Endometrium (tissue), 2 donors: ENCODE measurements at regions not wholly inside any gene's neighbourhood (a gene's known extent, or its start where the extent isn't known, plus 50 kb on each side); places are given as distances from the start of the nearest gene placed in this dataset.

Experiments used
- FAIRE-seq: peaks from 2 replicates; lab custom pipeline; 2012; peaks lifted over from hg19 to GRCh38; lab: Jason Lieb, UNC
- donor health status: control.
- donor health status: control.

DNA sequence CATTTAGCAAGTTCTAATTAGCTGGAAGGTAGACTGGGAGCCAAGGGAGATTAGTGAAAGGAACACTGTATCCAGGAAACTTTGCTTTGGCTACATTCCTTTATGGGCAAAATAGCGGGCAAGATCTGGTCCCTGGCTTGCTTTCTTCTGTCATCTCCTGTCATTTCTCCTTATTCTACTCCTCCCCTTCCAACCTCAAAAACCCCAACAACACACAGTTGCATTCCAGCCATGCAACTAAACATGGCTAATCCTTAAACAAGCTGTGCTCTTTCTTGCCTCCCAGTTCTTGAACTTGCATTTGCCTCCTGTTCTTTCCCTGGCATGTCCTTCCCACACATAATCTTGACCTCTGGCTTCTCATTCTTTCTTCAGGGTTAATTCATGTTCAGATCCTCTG lies 59.5 kb upstream of the CDCA7L start:
- FAIRE-seq = no peak

DNA sequence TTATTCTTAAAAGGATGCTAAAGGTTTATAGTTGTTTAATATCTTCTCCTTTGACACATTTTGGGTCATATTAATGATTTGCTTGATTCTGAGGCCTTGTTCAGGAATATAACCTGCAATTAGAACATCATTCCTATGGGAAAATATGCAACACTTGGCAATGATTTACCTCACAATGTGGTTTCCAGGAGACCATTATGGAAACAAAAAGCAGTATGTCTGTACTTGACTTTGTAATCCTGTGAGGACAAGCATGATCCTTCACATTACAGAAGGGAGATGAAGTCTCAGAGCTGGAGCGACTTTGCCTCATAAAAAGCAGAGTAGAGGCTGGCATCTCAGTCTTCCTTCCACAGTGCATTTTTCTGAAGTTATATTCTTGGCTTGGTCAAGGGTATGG lies 57.0 kb upstream of the CDCA7L start:
- FAIRE-seq = no peak

DNA sequence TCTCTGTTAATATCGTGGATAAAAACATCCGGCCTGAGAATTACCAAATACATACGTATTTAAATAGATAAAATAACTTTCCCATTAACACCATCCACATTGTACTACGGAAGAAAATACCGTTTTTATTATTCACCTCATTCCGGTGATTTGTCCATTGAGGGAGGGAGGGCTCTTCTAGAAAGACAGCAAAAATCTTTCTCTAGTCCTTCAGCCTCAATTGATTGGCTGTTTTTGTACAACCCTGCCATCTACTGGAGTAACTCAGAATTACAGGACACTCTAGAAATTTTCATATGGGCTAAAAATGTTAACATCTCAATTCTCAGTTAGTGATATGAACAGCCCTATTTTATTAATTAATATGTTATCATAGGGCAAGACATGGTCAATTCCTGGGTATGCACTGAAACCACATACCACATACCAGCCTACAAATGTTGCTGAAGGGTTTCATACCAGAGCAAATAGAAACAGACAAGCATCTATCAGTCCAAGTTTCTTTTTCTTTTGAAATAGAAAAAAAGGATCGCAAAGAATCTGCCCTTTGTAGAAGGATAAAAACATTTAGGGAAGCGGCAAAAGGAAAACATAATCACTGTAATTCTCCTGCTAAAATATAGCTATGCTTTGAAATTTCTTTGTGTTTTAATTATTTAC lies 55.8 kb upstream of the CDCA7L start:
- peak; percentile 90 for FAIRE-seq

DNA sequence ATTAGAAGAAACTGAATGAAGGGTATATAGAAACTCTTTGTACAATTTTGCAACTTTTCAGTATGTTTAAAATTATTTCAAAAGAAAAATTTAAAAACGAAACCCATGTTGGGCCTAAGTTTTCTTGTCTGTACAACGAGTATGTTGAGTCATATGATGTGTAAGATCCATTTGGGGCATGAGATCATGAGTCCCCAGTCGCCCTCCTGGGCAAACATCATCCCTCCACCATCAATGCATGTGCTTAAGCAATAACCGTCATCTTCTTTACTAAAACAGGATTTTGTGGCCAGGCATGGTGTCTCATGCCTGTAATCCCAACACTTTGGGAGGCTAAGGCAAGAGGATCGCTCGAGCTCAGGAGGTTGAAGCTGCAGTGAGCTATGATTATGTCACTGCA lies 54.2 kb upstream of the CDCA7L start:
- FAIRE-seq = no peak

DNA sequence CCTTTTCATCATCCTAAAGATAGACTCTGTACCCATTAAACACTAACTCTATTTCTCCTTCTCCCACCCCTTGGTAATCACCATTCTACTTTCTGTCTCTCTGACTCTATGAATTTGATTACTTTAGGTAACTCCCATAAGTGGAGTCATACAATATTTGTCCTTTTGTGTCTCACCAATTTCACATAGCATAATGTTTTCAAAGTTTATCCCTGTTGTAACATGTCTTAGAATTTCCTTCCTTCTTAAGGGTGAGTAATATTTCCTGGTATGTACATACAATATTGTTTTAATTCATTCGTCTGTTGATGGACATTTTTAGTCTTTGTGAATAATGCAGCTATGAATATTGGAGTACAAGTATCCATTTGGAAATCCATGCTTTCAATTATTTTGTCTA lies 50.9 kb upstream of the CDCA7L start:
- FAIRE-seq = no peak
